SH-SY5Y (cell line): ENCODE measurements at regions not wholly inside any gene's neighbourhood (a gene's known extent, or its start where the extent isn't known, plus 50 kb on each side); places are given as distances from the start of the nearest gene placed in this dataset.

Experiments
- GATA2 ChIP-seq: IDR thresholded peaks from 2 replicates; pipeline ENCODE4 v1.6.1; 2011; ENCODE audit warnings: mild to moderate bottlenecking, low read depth, low read length
- GATA3 ChIP-seq: IDR thresholded peaks from 2 replicates; pipeline ENCODE4 v1.6.1; 2011; ENCODE audit warnings: low read depth, mild to moderate bottlenecking, low read length, moderate library complexity

DNA sequence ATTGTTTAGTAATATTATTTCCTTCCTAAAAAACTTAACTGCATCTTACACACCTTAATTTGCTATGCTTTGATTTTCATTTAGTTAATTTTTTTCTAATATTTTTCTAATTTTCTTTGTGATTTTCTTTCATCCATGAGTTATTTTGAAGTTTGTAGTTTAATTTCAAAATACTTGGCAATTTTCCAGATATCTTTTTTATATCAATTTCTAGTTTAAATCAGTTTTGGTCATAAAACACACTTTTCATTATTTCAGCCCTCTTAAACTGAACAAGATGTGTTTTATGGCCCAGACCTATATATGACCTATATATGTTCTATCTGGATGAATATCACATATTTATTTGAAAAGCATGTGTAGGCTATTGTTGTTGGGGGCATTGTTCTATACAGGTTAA is 759.9 kb upstream of the SGO1 start:
- TF ChIP-seq GATA3: no peak
- TF ChIP-seq GATA2: no peak
